CD4-positive, alpha-beta T cell (primary cell): ENCODE measurements at regions not wholly inside any gene's neighbourhood (a gene's known extent, or its start where the extent isn't known, plus 50 kb on each side); places are given as distances from the start of the nearest gene placed in this dataset.

Source experiments
- ATAC-seq: fragments of 200-7000 bp; cut with Tn5 transposase; one replicate; pipeline ENCODE4 v1.10.0; 2022; ENCODE audit warnings: mild to moderate bottlenecking; ENCODE audit not compliant: poor library complexity
- CTCF ChIA-PET: fragments of 350-600 bp; sonication (Branson Sonifier 250); formaldehyde crosslinking; loops from one replicate; lab custom pipeline; 2021; ENCODE audit warnings: antibody characterized with exemption, inconsistent platforms; lab: Charles Lee
- POLR2A ChIA-PET: fragments of 350-600 bp; sonication (Branson Sonifier 250); formaldehyde crosslinking; loops from one replicate; lab custom pipeline; 2021; ENCODE audit warnings: antibody characterized with exemption, inconsistent platforms; lab: Charles Lee
- DNase-seq, 14 experiments: peaks; one replicate each; pipeline ENCODE4 v3.0.0-alpha.2; 2013 to 2020; ENCODE audit warnings: mixed read lengths in 2 of 14
- H3K27ac ChIP-seq, 2 donors: one replicate each; pipeline versions ENCODE4 v1.5.1 to v1.7.0; 2013; ENCODE audit warnings: low read length in 2 of 2, low read depth in 1 of 2, mild to moderate bottlenecking in 1 of 2
- H3K27me3 ChIP-seq, 2 experiments: 1 replicate in 1 of 2; 2 replicates in 1 of 2; pipeline versions ENCODE4 v1.6.1 to v1.7.0; 2013; ENCODE audit warnings: low read length in 2 of 2, control low read depth in 1 of 2, mild to moderate bottlenecking in 1 of 2, moderate library complexity in 1 of 2; ENCODE audit not compliant: insufficient read depth in 2 of 2, control insufficient read depth in 1 of 2
- H3K36me3 ChIP-seq: one replicate; pipeline ENCODE4 v1.6.1; 2013; ENCODE audit warnings: low read length, control low read depth; ENCODE audit not compliant: insufficient read depth
- H3K4me1 ChIP-seq: one replicate; pipeline ENCODE4 v1.6.1; 2013; ENCODE audit warnings: low read length, control low read depth; ENCODE audit not compliant: insufficient read depth
- H3K4me3 ChIP-seq: one replicate; pipeline ENCODE4 v1.5.1; 2013; ENCODE audit warnings: mild to moderate bottlenecking, low read length, moderate library complexity
- H3K9me3 ChIP-seq, 2 experiments: 1 replicate in 1 of 2; 2 replicates in 1 of 2; pipeline versions ENCODE4 v1.6.1 to v1.7.0; 2013; ENCODE audit warnings: low read length in 2 of 2, mild to moderate bottlenecking in 2 of 2, control low read depth in 1 of 2, moderate library complexity in 1 of 2; ENCODE audit not compliant: control insufficient read depth in 1 of 2, insufficient read depth in 1 of 2
- H3K27ac Mint-ChIP-seq: one replicate; pipeline ENCODE4 v1.8.0; 2020; ENCODE audit warnings: mixed read lengths
- H3K27me3 Mint-ChIP-seq: one replicate; pipeline ENCODE4 v1.8.0; 2021; ENCODE audit warnings: mixed read lengths
- H3K36me3 Mint-ChIP-seq: one replicate; pipeline ENCODE4 v1.8.0; 2021; ENCODE audit warnings: low read depth, mixed read lengths
- H3K4me1 Mint-ChIP-seq: one replicate; pipeline ENCODE4 v1.8.0; 2021; ENCODE audit warnings: low read depth, mixed read lengths
- H3K4me3 Mint-ChIP-seq: one replicate; pipeline ENCODE4 v1.8.0; 2020; ENCODE audit warnings: mild to moderate bottlenecking, mixed read lengths
- H3K9me3 Mint-ChIP-seq: one replicate; pipeline ENCODE4 v1.8.0; 2020; ENCODE audit warnings: mixed read lengths
- intact Hi-C, 2 experiments: fragments of 100-400 bp; cut with DNase I in 1 of 2; cut with micrococcal nuclease in 1 of 2; formaldehyde crosslinking; loops; one replicate each; pipeline versions ENCODE4 v1.15.1 to v1.9.0; 2023 to 2025; cut with DNase I, micrococcal nuclease
- TF ChIP-seq, protein P1 (sequence below): fragments of 200-600 bp; IDR thresholded peaks from one replicate; pipeline ENCODE4 v1.8.0; 2022; ENCODE audit warnings: antibody characterized with exemption, mild to moderate bottlenecking

DNA sequence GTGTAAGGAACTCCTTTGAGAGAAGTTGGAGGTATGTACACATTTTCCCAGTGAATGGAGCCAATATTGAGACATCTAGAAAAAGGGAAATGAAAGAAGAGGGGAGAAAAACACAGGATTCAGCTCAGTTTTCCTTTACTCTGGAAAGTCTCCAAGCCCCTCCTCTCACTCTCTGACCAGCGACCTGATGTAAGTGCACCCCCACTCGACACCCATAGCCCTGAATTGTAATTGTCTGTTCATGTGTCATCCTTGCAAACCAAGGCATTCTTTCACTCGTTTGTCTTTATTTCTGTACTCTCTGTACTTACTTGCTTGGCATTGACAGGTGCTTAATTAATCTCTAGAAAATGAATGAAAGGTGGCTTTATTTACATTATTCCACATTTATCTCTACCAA is 55.7 kb upstream of the CTAGE1 start:
- Mint-ChIP-seq H3K4me1 (no peaks in the 10 kb centered on the region), H3K9me3 (peaks cover 6% of the 10 kb centered on the region), H3K4me3 (no peak overlapping the region), H3K36me3 (no peaks in the 10 kb centered on the region), H3K27ac (no peak overlapping the region), H3K27me3 (peaks cover 4% of the 10 kb centered on the region)
- intact Hi-C loops: no loop called here
- H3K27ac ChIP-seq: no peak overlapping the region
- ChIA-PET POLR2A (no interaction called here), CTCF (no interaction called here)
- no peaks in the 10 kb centered on the region for H3K36me3 ChIP-seq
- TF ChIP-seq, protein P1, sequence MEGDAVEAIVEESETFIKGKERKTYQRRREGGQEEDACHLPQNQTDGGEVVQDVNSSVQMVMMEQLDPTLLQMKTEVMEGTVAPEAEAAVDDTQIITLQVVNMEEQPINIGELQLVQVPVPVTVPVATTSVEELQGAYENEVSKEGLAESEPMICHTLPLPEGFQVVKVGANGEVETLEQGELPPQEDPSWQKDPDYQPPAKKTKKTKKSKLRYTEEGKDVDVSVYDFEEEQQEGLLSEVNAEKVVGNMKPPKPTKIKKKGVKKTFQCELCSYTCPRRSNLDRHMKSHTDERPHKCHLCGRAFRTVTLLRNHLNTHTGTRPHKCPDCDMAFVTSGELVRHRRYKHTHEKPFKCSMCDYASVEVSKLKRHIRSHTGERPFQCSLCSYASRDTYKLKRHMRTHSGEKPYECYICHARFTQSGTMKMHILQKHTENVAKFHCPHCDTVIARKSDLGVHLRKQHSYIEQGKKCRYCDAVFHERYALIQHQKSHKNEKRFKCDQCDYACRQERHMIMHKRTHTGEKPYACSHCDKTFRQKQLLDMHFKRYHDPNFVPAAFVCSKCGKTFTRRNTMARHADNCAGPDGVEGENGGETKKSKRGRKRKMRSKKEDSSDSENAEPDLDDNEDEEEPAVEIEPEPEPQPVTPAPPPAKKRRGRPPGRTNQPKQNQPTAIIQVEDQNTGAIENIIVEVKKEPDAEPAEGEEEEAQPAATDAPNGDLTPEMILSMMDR: no peak
- H3K4me1 ChIP-seq: no peaks in the 10 kb centered on the region
- H3K27me3 ChIP-seq: no peaks in the 10 kb centered on the region
- no peak overlapping the region for H3K4me3 ChIP-seq
- ATAC-seq (no peak), DNase-seq (no peak)
- peaks cover 0 to 9% of the 10 kb centered on the region in 2 experiments for H3K9me3 ChIP-seq

DNA sequence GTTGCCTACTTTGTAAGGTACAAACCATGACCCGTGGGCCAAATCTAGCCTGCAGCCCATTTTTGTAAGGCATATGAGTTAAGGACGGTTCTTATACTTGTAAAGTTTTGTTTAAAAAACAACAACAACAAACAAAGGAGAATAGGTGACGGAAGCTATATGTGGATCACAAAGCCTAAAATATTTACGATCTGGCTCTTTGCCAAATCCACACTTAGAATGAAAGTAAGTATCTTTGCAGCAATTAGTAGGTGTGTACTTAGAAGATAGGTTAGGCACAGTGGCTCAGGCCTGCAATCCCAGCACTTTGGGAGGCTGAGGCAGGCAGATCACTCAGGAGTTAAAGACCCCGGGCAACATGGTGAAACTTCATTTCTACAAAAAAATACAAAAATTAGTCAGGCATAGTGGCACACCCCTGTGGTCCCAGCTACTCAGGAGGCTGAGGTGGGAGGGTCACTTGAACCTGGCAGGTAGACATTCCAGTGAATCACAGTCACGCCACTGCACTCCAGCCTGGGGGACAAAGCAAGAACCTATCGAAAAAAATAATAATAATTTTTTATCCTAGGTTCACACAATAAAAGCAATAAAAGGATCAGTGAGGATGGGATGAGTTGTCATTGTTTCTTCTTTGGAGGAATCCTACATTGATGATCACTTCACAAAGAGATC is 57.8 kb upstream of the CTAGE1 start:
- Histone ChIP-seq H3K4me3 (no peak overlapping the region), H3K9me3 (peaks cover 0 to 9% of the 10 kb centered on the region in 2 experiments), H3K4me1 (no peaks in the 10 kb centered on the region), H3K27me3 (no peaks in the 10 kb centered on the region), H3K36me3 (no peaks in the 10 kb centered on the region), H3K27ac (no peak overlapping the region)
- Mint-ChIP-seq H3K27ac (no peak overlapping the region), H3K27me3 (peaks cover 4% of the 10 kb centered on the region), H3K4me3 (no peak overlapping the region), H3K4me1 (no peaks in the 10 kb centered on the region), H3K9me3 (peaks cover 6% of the 10 kb centered on the region), H3K36me3 (no peaks in the 10 kb centered on the region)
- no peak for DNase-seq
- TF ChIP-seq, protein P1: no peak
- intact Hi-C loops: no loop called here
- ChIA-PET CTCF (no interaction called here), POLR2A (no interaction called here)
- ATAC-seq: no peak

DNA sequence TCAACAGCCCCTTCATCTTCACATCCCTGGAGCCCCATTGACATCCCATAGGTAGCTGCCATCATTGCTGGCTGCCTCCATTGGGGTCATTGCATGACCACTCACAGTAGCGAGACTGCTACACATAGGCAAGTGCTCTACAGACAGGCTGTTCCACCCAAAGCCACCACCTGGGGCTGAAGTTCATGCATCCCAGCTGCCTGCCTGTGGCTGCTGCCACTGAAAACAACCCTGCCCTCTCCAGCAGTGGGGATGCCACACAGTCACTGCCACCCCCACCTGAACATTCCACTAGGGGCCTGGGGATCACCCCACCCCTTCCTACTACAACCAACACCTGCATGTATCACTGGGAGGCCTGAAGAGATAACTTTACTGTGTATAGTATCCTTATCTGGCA is 59.5 kb upstream of the CTAGE1 start:
- H3K27me3 ChIP-seq: no peaks in the 10 kb centered on the region
- no peak for ATAC-seq
- Mint-ChIP-seq H3K36me3 (no peaks in the 10 kb centered on the region), H3K4me3 (no peak overlapping the region), H3K27ac (no peak overlapping the region), H3K27me3 (peaks cover 2% of the 10 kb centered on the region), H3K9me3 (peaks cover 6% of the 10 kb centered on the region), H3K4me1 (no peaks in the 10 kb centered on the region)
- ChIA-PET POLR2A (no interaction called here), CTCF (interaction anchor here (0.7 kb wide), 1 partner anchor 16 kb away, joined by 3 read pairs; no protein-coding TSS in a partner anchor)
- TF ChIP-seq, protein P1: no peak
- H3K27ac ChIP-seq: no peak overlapping the region
- H3K9me3 ChIP-seq: peaks cover 0 to 9% of the 10 kb centered on the region in 2 experiments
- no peak overlapping the region for H3K4me3 ChIP-seq
- DNase-seq: no peak
- H3K36me3 ChIP-seq: no peaks in the 10 kb centered on the region
- H3K4me1 ChIP-seq: no peaks in the 10 kb centered on the region
- intact Hi-C loops: no loop called here
